ENCODE measurements at regions not wholly inside any gene's neighbourhood (a gene's known extent, or its start where the extent isn't known, plus 50 kb on each side); places are given as distances from the start of the nearest gene placed in this dataset.

- H3K27ac ChIP-seq, result no peak overlapping the region
- no peak for ATAC-seq
- intact Hi-C loops (cut with DNase I), result no loop called here
- H3K36me3 ChIP-seq, result no peaks in the 10 kb centered on the region
- no peaks in the 10 kb centered on the region for H3K9me3 ChIP-seq
- no peak for TF ChIP-seq CTCF (IDR thresholded peaks at IDR 0.05)
- H3K27me3 ChIP-seq, result no peaks in the 10 kb centered on the region
- no peak for DNase-seq
- no peak overlapping the region for H3K4me3 ChIP-seq
- no peaks in the 10 kb centered on the region for H3K4me1 ChIP-seq
Observed at GRCh38 chr4:57243076-57243475, 132.9 kb upstream of the IGFBP7 start.

GRCh38 chr4:57234252-57234775 lies 124.1 kb upstream of the IGFBP7 start:
- no peaks in the 10 kb centered on the region for H3K36me3 ChIP-seq
- ATAC-seq, result no peak
- H3K27me3 ChIP-seq, result no peaks in the 10 kb centered on the region
- no peak for DNase-seq
- no peak for TF ChIP-seq CTCF (IDR thresholded peaks at IDR 0.05)
- H3K4me1 ChIP-seq, result peaks cover 0 to 5% of the 10 kb centered on the region in 2 donors
- intact Hi-C loops (cut with DNase I), result no loop called here
- no peak overlapping the region for H3K27ac ChIP-seq
- H3K9me3 ChIP-seq, result no peaks in the 10 kb centered on the region
- no peak overlapping the region for H3K4me3 ChIP-seq

GRCh38 chr4:57233386-57233785 lies 123.2 kb upstream of the IGFBP7 start:
- no peak overlapping the region for H3K27ac ChIP-seq
- no peaks in the 10 kb centered on the region for H3K9me3 ChIP-seq
- H3K4me1 ChIP-seq, result peaks cover 0 to 5% of the 10 kb centered on the region in 2 donors

GRCh38 chr4:57231781-57232180 lies 121.6 kb upstream of the IGFBP7 start:
- Histone ChIP-seq H3K27ac (no peak overlapping the region), H3K9me3 (no peaks in the 10 kb centered on the region), H3K4me1 (peaks cover 0 to 5% of the 10 kb centered on the region in 2 donors), H3K4me3 (no peak overlapping the region), H3K36me3 (no peaks in the 10 kb centered on the region), H3K27me3 (no peaks in the 10 kb centered on the region)
- intact Hi-C loops (cut with DNase I), result no loop called here
- no peak for TF ChIP-seq CTCF (IDR thresholded peaks at IDR 0.05)
- ATAC-seq (no peak), DNase-seq (no peak)

More at GRCh38 chr4:57233386-57233785, 123.2 kb upstream of the IGFBP7 start:
- Histone ChIP-seq H3K36me3 (no peaks in the 10 kb centered on the region), H3K4me3 (no peak overlapping the region), H3K27me3 (no peaks in the 10 kb centered on the region)
- peak; percentile 81 for ATAC-seq
- DNase-seq, result peak in 2 of 4 donors; percentile 31 to 33
- TF ChIP-seq CTCF (IDR thresholded peaks at IDR 0.05), result no peak
- intact Hi-C loops (cut with DNase I), result no loop called here

- no peaks in the 10 kb centered on the region for H3K4me1 ChIP-seq
- H3K9me3 ChIP-seq, result no peaks in the 10 kb centered on the region
- DNase-seq (no peak), ATAC-seq (no peak)
- intact Hi-C loops (cut with DNase I), result no loop called here
- no peak for TF ChIP-seq CTCF (IDR thresholded peaks at IDR 0.05)
- H3K4me3 ChIP-seq, result no peak overlapping the region
- no peaks in the 10 kb centered on the region for H3K27me3 ChIP-seq
- no peak overlapping the region for H3K27ac ChIP-seq
- H3K36me3 ChIP-seq, result no peaks in the 10 kb centered on the region
Observed at GRCh38 chr4:57220734-57221133, 110.5 kb upstream of the IGFBP7 start.

Data from left lung (tissue), 4 donors.